ENCODE measurements at regions not wholly inside any gene's neighbourhood (a gene's known extent, or its start where the extent isn't known, plus 50 kb on each side); places are given as distances from the start of the nearest gene placed in this dataset.

DNA sequence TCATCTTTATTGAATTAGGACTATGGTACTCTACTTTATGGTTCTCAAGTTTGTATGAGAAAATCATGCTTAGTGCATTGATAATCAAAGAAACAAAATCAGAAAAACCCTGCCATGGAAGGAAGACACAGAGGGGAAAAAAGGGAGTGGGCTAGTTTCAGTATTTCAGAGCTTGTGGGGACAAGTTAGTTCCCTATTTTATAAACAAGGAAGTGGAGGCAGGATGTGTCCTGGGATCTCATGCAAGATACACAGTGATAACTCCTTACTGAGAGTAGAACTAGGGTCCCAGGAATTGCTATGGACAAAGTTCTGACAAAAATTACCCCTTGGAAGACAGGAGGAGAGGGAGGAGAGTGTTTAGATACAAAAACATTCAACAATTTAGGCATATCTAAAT is 1277.3 kb downstream of the UQCRFS1 start:
- no peaks in the 10 kb centered on the region for H3K36me3 ChIP-seq (ENCODE audit: insufficient read depth, low read length, poor library complexity, severe bottlenecking)
- H3K4me3 ChIP-seq (ENCODE audit: low read depth, low read length, poor library complexity, severe bottlenecking): no peak overlapping the region
- intact Hi-C loops (cut with micrococcal nuclease; ENCODE audit: unreplicated experiment): no loop called here
- no peak for DNase-seq (ENCODE audit: low spot score)
- H3K9me3 ChIP-seq (ENCODE audit: low read depth, low read length, poor library complexity, severe bottlenecking): peaks cover 30% of the 10 kb centered on the region
- ChIA-PET CTCF (no interaction called here), POLR2A (ENCODE audit: low non-redundant PET) (no interaction called here)
- BruUV-seq (replicated peaks): no TSS peak
- H3K4me1 ChIP-seq (ENCODE audit: insufficient read depth, low read length, poor library complexity, severe bottlenecking): no peaks in the 10 kb centered on the region
- H3K27me3 ChIP-seq (replicated peaks; ENCODE audit: insufficient read depth, low read depth, low read length, poor library complexity): no peaks in the 10 kb centered on the region
- H3K27ac ChIP-seq (ENCODE audit: low read depth, low read length, poor library complexity, severe bottlenecking): no peak overlapping the region
- TF ChIP-seq EZH2 (IDR thresholded peaks at IDR 0.05; ENCODE audit: borderline replicate concordance, low read depth, low read length, poor library complexity, severe bottlenecking): no peak
- TF ChIP-seq CTCF (conservative IDR thresholded peaks at IDR 0.05; ENCODE audit: low read depth, low read length): no peak

DNA sequence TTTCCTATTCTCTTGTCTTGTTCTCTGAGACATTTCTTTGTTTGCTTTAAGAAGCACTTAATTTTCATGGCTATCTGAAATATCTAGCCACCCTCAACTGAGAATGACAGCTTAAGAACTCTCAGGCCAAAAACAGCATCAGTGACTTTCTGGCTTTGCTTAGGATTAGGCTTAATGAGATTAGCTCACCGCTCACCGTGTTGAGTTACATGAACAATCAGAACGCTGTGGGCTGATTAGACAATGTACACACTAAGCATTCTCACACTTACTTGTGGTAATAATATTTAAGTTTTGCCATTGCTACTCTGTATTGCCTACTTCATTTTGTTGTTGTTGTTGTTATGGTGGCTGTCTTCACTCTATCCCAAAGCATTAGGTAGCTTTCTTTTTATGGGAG is 1283.6 kb downstream of the UQCRFS1 start:
- intact Hi-C loops (cut with micrococcal nuclease; ENCODE audit: unreplicated experiment): no loop called here
- TF ChIP-seq CTCF (conservative IDR thresholded peaks at IDR 0.05; ENCODE audit: low read depth, low read length) (no peak), EZH2 (IDR thresholded peaks at IDR 0.05; ENCODE audit: borderline replicate concordance, low read depth, low read length, poor library complexity, severe bottlenecking) (no peak)
- POLR2A ChIA-PET (ENCODE audit: low non-redundant PET): no interaction called here
- Histone ChIP-seq H3K9me3 (ENCODE audit: low read depth, low read length, poor library complexity, severe bottlenecking) (peaks cover 20% of the 10 kb centered on the region), H3K4me1 (ENCODE audit: insufficient read depth, low read length, poor library complexity, severe bottlenecking) (no peaks in the 10 kb centered on the region), H3K27me3 (replicated peaks; ENCODE audit: insufficient read depth, low read depth, low read length, poor library complexity) (no peaks in the 10 kb centered on the region), H3K27ac (ENCODE audit: low read depth, low read length, poor library complexity, severe bottlenecking) (no peak overlapping the region), H3K36me3 (ENCODE audit: insufficient read depth, low read length, poor library complexity, severe bottlenecking) (no peaks in the 10 kb centered on the region), H3K4me3 (ENCODE audit: low read depth, low read length, poor library complexity, severe bottlenecking) (no peak overlapping the region)
- CTCF ChIA-PET: no interaction called here
- DNase-seq (ENCODE audit: low spot score): no peak
- no TSS peak for BruUV-seq (replicated peaks)

- no peaks in the 10 kb centered on the region for H3K4me1 ChIP-seq (ENCODE audit: insufficient read depth, low read length, poor library complexity, severe bottlenecking)
- H3K27ac ChIP-seq (ENCODE audit: low read depth, low read length, poor library complexity, severe bottlenecking): no peak overlapping the region
- no peaks in the 10 kb centered on the region for H3K36me3 ChIP-seq (ENCODE audit: insufficient read depth, low read length, poor library complexity, severe bottlenecking)
- DNase-seq (ENCODE audit: low spot score): no peak
- peaks cover 24% of the 10 kb centered on the region for H3K9me3 ChIP-seq (ENCODE audit: low read depth, low read length, poor library complexity, severe bottlenecking)
- intact Hi-C loops (cut with micrococcal nuclease; ENCODE audit: unreplicated experiment): no loop called here
- POLR2A ChIA-PET (ENCODE audit: low non-redundant PET): no interaction called here
- TF ChIP-seq EZH2 (IDR thresholded peaks at IDR 0.05; ENCODE audit: borderline replicate concordance, low read depth, low read length, poor library complexity, severe bottlenecking): no peak
- TF ChIP-seq CTCF (conservative IDR thresholded peaks at IDR 0.05; ENCODE audit: low read depth, low read length): no peak
- no peak overlapping the region for H3K4me3 ChIP-seq (ENCODE audit: low read depth, low read length, poor library complexity, severe bottlenecking)
- CTCF ChIA-PET: no interaction called here
- H3K27me3 ChIP-seq (replicated peaks; ENCODE audit: insufficient read depth, low read depth, low read length, poor library complexity): no peaks in the 10 kb centered on the region
- no TSS peak for BruUV-seq (replicated peaks)
Observed at GRCh38 chr19:27925202-27925601, 1287.7 kb downstream of the UQCRFS1 start.
